ENCODE measurements at regions not wholly inside any gene's neighbourhood (a gene's known extent, or its start where the extent isn't known, plus 50 kb on each side); places are given as distances from the start of the nearest gene placed in this dataset.
A peak's percentile ranks its signal among the peaks of the same experiment; 100 is the strongest.

DNA sequence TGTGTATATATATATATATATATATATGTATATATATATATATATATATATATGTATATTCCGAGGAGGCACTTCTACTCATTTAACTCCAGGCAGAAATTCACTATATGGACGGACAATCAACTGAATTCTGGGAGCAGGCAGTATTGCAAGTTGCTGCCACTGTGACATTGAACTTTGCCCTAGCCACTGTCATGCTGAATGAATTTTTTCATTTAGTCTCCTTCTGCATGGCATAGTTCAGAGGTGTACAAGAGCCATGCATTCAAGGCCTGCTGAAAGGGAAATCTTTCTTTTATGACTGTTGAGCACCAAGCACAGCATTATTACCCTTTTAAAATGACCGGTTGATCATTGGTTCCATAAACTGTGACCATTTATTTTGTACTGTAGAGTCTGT is 176.2 kb upstream of the THRB start:
- no peak for TF ChIP-seq CTCF (IDR thresholded peaks at IDR 0.05; ENCODE audit: insufficient read depth, low read length)
- no peak for DNase-seq (ENCODE audit: low read depth)

DNA sequence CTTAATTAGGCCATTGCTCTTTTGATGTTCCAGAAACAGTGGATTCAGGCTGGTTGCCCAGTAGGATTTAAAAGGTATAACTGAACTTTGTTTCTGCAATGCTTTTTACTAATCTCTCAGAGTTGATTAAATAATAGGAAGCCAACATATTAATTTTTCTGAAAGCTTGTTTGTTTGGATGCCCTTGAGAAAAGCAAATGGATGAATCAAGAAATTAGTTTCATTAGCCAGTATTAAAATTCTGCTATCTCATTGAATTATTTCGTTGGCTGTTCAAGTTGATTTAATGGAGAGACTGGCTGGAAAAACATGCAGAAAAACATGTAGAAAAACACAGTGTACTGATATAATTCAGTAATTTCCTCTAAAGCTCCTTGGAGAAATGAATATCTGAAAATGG is 178.9 kb upstream of the THRB start:
- TF ChIP-seq CTCF (IDR thresholded peaks at IDR 0.05; ENCODE audit: insufficient read depth, low read length), result no peak
- no peak overlapping the region for H3K4me3 ChIP-seq (ENCODE audit: low read depth, low read length)
- DNase-seq (ENCODE audit: low read depth), result no peak

More for the DNA sequence above, 176.2 kb upstream of the THRB start:
- no peak overlapping the region for H3K4me3 ChIP-seq (ENCODE audit: low read depth, low read length)

DNA sequence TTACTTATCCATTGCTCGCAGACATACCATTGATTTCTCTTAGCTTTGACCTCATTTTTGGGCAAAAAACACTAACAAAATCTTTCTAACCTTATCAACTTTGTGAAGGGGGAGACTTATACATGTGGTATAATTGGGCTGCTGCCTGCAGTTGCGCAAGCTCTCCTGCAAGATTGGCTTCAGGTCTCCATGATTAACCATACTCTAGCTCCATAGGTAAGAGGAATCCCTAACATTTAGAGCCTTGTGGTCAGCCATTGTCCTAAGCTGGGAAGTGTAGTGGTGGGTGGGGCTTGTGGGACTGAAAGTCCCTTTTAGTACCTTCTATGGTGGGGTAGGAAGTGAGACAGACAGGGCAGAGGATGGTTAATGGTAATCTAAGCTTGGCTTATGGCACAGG is 179.6 kb upstream of the THRB start:
- DNase-seq (ENCODE audit: low read depth), result no peak
- no peak for TF ChIP-seq CTCF (IDR thresholded peaks at IDR 0.05; ENCODE audit: insufficient read depth, low read length)
- H3K4me3 ChIP-seq (ENCODE audit: low read depth, low read length), result no peak overlapping the region

DNA sequence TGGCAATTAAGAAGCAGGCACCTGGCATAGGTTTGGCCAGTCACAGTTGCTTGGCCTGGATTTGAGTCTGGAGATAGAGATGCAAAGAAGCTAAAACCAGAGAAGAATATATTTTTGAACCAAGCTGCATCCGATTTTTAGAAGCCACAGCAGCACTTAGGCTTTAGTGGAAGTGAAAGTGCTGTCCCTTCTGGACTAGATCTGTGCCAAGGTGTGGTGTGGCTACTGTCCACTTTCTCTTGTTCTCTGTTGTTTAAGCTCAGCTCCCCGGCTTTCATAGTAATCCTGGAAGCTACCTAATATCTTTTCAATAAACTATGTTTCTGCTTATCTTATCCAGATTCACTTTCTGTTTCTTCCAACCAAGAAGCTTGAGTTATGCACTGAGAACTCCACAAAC is 183.4 kb upstream of the THRB start:
- H3K4me3 ChIP-seq (ENCODE audit: low read depth, low read length), result peak overlapping the region; percentile 29
- no peak for DNase-seq (ENCODE audit: low read depth)
- TF ChIP-seq CTCF (IDR thresholded peaks at IDR 0.05; ENCODE audit: insufficient read depth, low read length), result no peak

- TF ChIP-seq CTCF (IDR thresholded peaks at IDR 0.05; ENCODE audit: insufficient read depth, low read length), result no peak
- no peak overlapping the region for H3K4me3 ChIP-seq (ENCODE audit: low read depth, low read length)
- DNase-seq (ENCODE audit: low read depth), result peak; percentile 83
Measured at GRCh38 chr3:24678421-24678865, 183.8 kb upstream of the THRB start.

GRCh38 chr3:24679429-24679828 is 184.8 kb upstream of the THRB start:
- TF ChIP-seq CTCF (IDR thresholded peaks at IDR 0.05; ENCODE audit: insufficient read depth, low read length), result no peak
- DNase-seq (ENCODE audit: low read depth), result no peak

GRCh38 chr3:24680214-24680967 is 185.7 kb upstream of the THRB start:
- peak; percentile 79 for TF ChIP-seq CTCF (IDR thresholded peaks at IDR 0.05; ENCODE audit: insufficient read depth, low read length)
- DNase-seq (ENCODE audit: low read depth), result peak; percentile 35
- no peak overlapping the region for H3K4me3 ChIP-seq (ENCODE audit: low read depth, low read length)

More at GRCh38 chr3:24679429-24679828, 184.8 kb upstream of the THRB start:
- no peak overlapping the region for H3K4me3 ChIP-seq (ENCODE audit: low read depth, low read length)
